ENCODE measurements at regions not wholly inside any gene's neighbourhood (a gene's known extent, or its start where the extent isn't known, plus 50 kb on each side); places are given as distances from the start of the nearest gene placed in this dataset.

GRCh38 chr11:21965221-21965620 is 227.7 kb upstream of the ANO5 start:
- no peak for TF ChIP-seq CTCF (IDR thresholded peaks at IDR 0.05)
- intact Hi-C loops (cut with DNase I) = no loop called here
- H3K27ac ChIP-seq = no peak overlapping the region
- no peak for DNase-seq
- no peaks in the 10 kb centered on the region for H3K27me3 ChIP-seq
- H3K9me3 ChIP-seq = no peaks in the 10 kb centered on the region
- H3K4me3 ChIP-seq = no peak overlapping the region
- H3K9ac ChIP-seq (ENCODE audit: low read depth in 2 of 2, low read length in 2 of 2) = no peak overlapping the region
- no peaks in the 10 kb centered on the region for H3K36me3 ChIP-seq
- no peaks in the 10 kb centered on the region for H3K4me1 ChIP-seq

DNA sequence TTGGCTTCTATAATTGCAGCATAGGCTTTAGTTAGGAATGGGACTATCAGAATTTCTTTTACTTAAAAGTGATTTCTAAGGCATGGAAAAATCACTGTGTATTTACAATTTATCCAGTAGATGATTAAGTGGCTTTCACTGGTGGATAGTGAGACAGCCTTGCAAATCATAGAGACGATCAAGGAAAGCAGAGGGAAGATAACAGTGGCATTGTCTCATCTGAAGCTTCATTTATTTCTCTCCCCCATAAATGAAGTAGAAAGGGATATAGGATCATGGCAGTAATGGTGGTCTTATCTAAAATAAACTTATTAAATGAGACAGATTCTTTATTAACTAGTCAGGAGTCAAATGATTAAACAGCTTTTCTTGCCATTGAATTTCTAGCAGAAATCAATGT is 224.2 kb upstream of the ANO5 start:
- H3K4me1 ChIP-seq = no peaks in the 10 kb centered on the region
- no peak for DNase-seq
- H3K27ac ChIP-seq = no peak overlapping the region
- no peak overlapping the region for H3K4me3 ChIP-seq
- TF ChIP-seq CTCF (IDR thresholded peaks at IDR 0.05) = no peak
- H3K9ac ChIP-seq (ENCODE audit: low read depth in 2 of 2, low read length in 2 of 2) = no peak overlapping the region
- H3K9me3 ChIP-seq = no peaks in the 10 kb centered on the region
- H3K27me3 ChIP-seq = no peaks in the 10 kb centered on the region
- no peaks in the 10 kb centered on the region for H3K36me3 ChIP-seq
- intact Hi-C loops (cut with DNase I) = no loop called here

DNA sequence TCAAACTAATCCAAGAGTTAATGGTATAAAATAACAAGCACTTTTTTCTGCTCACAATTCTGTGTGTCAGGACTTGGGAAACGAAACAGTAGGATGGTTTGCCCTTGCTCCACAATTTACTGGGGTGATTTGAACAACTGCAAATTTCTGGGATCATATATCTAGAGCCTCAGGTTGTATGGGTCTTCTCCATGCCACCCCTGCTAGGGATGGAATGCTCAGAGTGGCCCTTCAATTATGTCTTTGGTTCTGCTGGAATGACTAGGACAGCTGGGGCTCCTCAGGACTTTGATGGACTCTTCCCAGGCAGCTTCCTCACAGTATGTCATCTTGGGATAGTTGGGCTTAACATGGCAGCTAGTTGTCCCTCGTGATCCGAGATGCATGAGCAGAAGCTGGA is 223.0 kb upstream of the ANO5 start:
- Histone ChIP-seq H3K4me1 (no peaks in the 10 kb centered on the region), H3K4me3 (no peak overlapping the region), H3K27me3 (no peaks in the 10 kb centered on the region), H3K9me3 (no peaks in the 10 kb centered on the region), H3K9ac (ENCODE audit: low read depth in 2 of 2, low read length in 2 of 2) (no peak overlapping the region), H3K36me3 (no peaks in the 10 kb centered on the region), H3K27ac (no peak overlapping the region)
- intact Hi-C loops (cut with DNase I) = no loop called here
- TF ChIP-seq CTCF (IDR thresholded peaks at IDR 0.05) = no peak
- no peak for DNase-seq

GRCh38 chr11:21975242-21975641 is 217.6 kb upstream of the ANO5 start:
- no peak overlapping the region for H3K4me3 ChIP-seq
- H3K27ac ChIP-seq = no peak overlapping the region
- no peaks in the 10 kb centered on the region for H3K9me3 ChIP-seq
- intact Hi-C loops (cut with DNase I) = no loop called here
- no peaks in the 10 kb centered on the region for H3K27me3 ChIP-seq
- no peak for TF ChIP-seq CTCF (IDR thresholded peaks at IDR 0.05)
- no peaks in the 10 kb centered on the region for H3K36me3 ChIP-seq
- no peak overlapping the region for H3K9ac ChIP-seq (ENCODE audit: low read depth in 2 of 2, low read length in 2 of 2)
- no peak for DNase-seq
- no peaks in the 10 kb centered on the region for H3K4me1 ChIP-seq

- Histone ChIP-seq H3K4me3 (no peak overlapping the region), H3K27ac (no peak overlapping the region), H3K9me3 (no peaks in the 10 kb centered on the region), H3K4me1 (no peaks in the 10 kb centered on the region), H3K36me3 (no peaks in the 10 kb centered on the region), H3K9ac (ENCODE audit: low read depth in 2 of 2, low read length in 2 of 2) (no peak overlapping the region), H3K27me3 (no peaks in the 10 kb centered on the region)
- no peak for TF ChIP-seq CTCF (IDR thresholded peaks at IDR 0.05)
- DNase-seq = no peak
- intact Hi-C loops (cut with DNase I) = no loop called here
Observed at GRCh38 chr11:21976210-21976609, 216.7 kb upstream of the ANO5 start.

GRCh38 chr11:21983431-21983830 is 209.5 kb upstream of the ANO5 start:
- no peaks in the 10 kb centered on the region for H3K27me3 ChIP-seq
- no peak overlapping the region for H3K4me3 ChIP-seq
- no peak overlapping the region for H3K9ac ChIP-seq (ENCODE audit: low read depth in 2 of 2, low read length in 2 of 2)
- H3K4me1 ChIP-seq = no peaks in the 10 kb centered on the region
- H3K27ac ChIP-seq = no peak overlapping the region
- no peaks in the 10 kb centered on the region for H3K9me3 ChIP-seq
- DNase-seq = no peak
- no peaks in the 10 kb centered on the region for H3K36me3 ChIP-seq
- intact Hi-C loops (cut with DNase I) = no loop called here
- TF ChIP-seq CTCF (IDR thresholded peaks at IDR 0.05) = no peak

All from colonic mucosa (tissue), 4 donors.